VCaP (cell line): ENCODE measurements at regions not wholly inside any gene's neighbourhood (a gene's known extent, or its start where the extent isn't known, plus 50 kb on each side); places are given as distances from the start of the nearest gene placed in this dataset.

Experiments
- H3K27ac ChIP-seq: fragments of 450-650 bp; 2 replicates; pipeline ENCODE4 v1.5.1; 2017
- CTCF ChIP-seq: fragments of 450-650 bp; conservative IDR thresholded peaks from 2 replicates; pipeline ENCODE4 v1.5.1; 2017; ENCODE audit warnings: mild to moderate bottlenecking, moderate library complexity

GRCh38 chr11:33454264-33454663 is 197.1 kb downstream of the HIPK3 start:
- TF ChIP-seq CTCF = no peak
- H3K27ac ChIP-seq = no peak overlapping the region

- no peak overlapping the region for H3K27ac ChIP-seq
Measured at GRCh38 chr11:33452836-33453624, 195.8 kb downstream of the HIPK3 start.

GRCh38 chr11:33451364-33451763 is 194.2 kb downstream of the HIPK3 start:
- no peak overlapping the region for H3K27ac ChIP-seq
- TF ChIP-seq CTCF = no peak

More at GRCh38 chr11:33452836-33453624, 195.8 kb downstream of the HIPK3 start:
- TF ChIP-seq CTCF = no peak

GRCh38 chr11:33449798-33450197 is 192.6 kb downstream of the HIPK3 start:
- TF ChIP-seq CTCF = no peak
- H3K27ac ChIP-seq = no peak overlapping the region

GRCh38 chr11:33448461-33449130 is 191.4 kb downstream of the HIPK3 start:
- no peak for TF ChIP-seq CTCF
- no peak overlapping the region for H3K27ac ChIP-seq

GRCh38 chr11:33445761-33446161 is 188.6 kb downstream of the HIPK3 start:
- H3K27ac ChIP-seq = no peak overlapping the region
- no peak for TF ChIP-seq CTCF

GRCh38 chr11:33444835-33445594 is 187.8 kb downstream of the HIPK3 start:
- H3K27ac ChIP-seq = no peak overlapping the region
- no peak for TF ChIP-seq CTCF
